ENCODE measurements at regions not wholly inside any gene's neighbourhood (a gene's known extent, or its start where the extent isn't known, plus 50 kb on each side); places are given as distances from the start of the nearest gene placed in this dataset.

- Histone ChIP-seq H3K27ac (ENCODE audit: low read depth in 2 of 2, low read length in 1 of 2) (peak overlapping the region; percentile 21 to 43; a peak in 2 of 4 replicates), H2AFZ (ENCODE audit: low read depth) (no peak overlapping the region), H3K9me3 (no peaks in the 10 kb centered on the region), H3K79me2 (ENCODE audit: insufficient read depth) (no peaks in the 10 kb centered on the region), H3K9ac (no peak overlapping the region), H3K4me2 (no peak overlapping the region), H3K36me3 (replicated peaks in 1 of 2; ENCODE audit: control insufficient read depth in 1 of 2, insufficient read depth in 2 of 2, low read length in 1 of 2) (no peaks in the 10 kb centered on the region), H3K9me2 (no peaks in the 10 kb centered on the region), H3K4me1 (ENCODE audit: control insufficient read depth in 1 of 2, insufficient read depth in 2 of 2, low read depth in 1 of 2, low read length in 1 of 2) (peaks cover 0 to 8% of the 10 kb centered on the region in 2 experiments; a peak in 2 of 4 replicates), H3K27me3 (ENCODE audit: insufficient read depth) (no peaks in the 10 kb centered on the region), H3F3A (replicated peaks; ENCODE audit: insufficient read depth) (no peaks in the 10 kb centered on the region), H3K4me3 (ENCODE audit: low read depth in 2 of 2, low read length in 1 of 2) (no peak overlapping the region), H4K20me1 (ENCODE audit: insufficient read depth) (no peaks in the 10 kb centered on the region)
- 30% methylated on average over 3 of the region's 3 CpGs for WGBS (ENCODE audit: low lambda C conversion rate)
- CTCF ChIA-PET: no interaction called here
- DNase-seq: no peak
- TF ChIP-seq POLR2AphosphoS5 (IDR thresholded peaks at IDR 0.05; ENCODE audit: low read depth, low read length) (no peak), JUND (IDR thresholded peaks at IDR 0.05) (peak; percentile 55), PBX3 (IDR thresholded peaks at IDR 0.05) (peak; percentile 63), ZBTB33 (IDR thresholded peaks at IDR 0.05; ENCODE audit: borderline replicate concordance, low read depth) (no peak), IRF3 (IDR thresholded peaks at IDR 0.05; ENCODE audit: low read depth, low read length) (no peak), TEAD4 (IDR thresholded peaks at IDR 0.05; ENCODE audit: borderline replicate concordance, insufficient read depth) (no peak), TCF12 (IDR thresholded peaks at IDR 0.05) (peak; percentile 30; the same call in 1 of the 2 replicates), ELF1 (IDR thresholded peaks at IDR 0.05) (no peak), FOSL2 (IDR thresholded peaks at IDR 0.05; ENCODE audit: borderline replicate concordance, low read depth) (peak; percentile 76; the same call in 1 of the 2 replicates), RAD21 (IDR thresholded peaks at IDR 0.05; ENCODE audit: low read length) (peak; percentile 8; the same call in 1 of the 2 replicates), MEF2A (IDR thresholded peaks at IDR 0.05; ENCODE audit: borderline replicate concordance, low read depth) (no peak), NFIC (IDR thresholded peaks at IDR 0.05; ENCODE audit: borderline replicate concordance) (no peak), TAF1 (IDR thresholded peaks at IDR 0.05; ENCODE audit: borderline replicate concordance, low read depth, low read length) (no peak)
- POLR2A ChIA-PET: no interaction called here
Observed at GRCh38 chr5:120252839-120253238, 211.3 kb upstream of the PRR16 start.

- H3K9me2 ChIP-seq: no peaks in the 10 kb centered on the region
- H3K27ac ChIP-seq (ENCODE audit: low read depth in 2 of 2, low read length in 1 of 2): no peak overlapping the region; a peak in 1 of 4 replicates
- H3K27me3 ChIP-seq (ENCODE audit: insufficient read depth): no peaks in the 10 kb centered on the region
- no peak overlapping the region for H3K4me2 ChIP-seq
- no peak overlapping the region for H3K9ac ChIP-seq
- no peaks in the 10 kb centered on the region for H3K9me3 ChIP-seq
- no peak overlapping the region for H2AFZ ChIP-seq (ENCODE audit: low read depth)
- H3K4me1 ChIP-seq (ENCODE audit: control insufficient read depth in 1 of 2, insufficient read depth in 2 of 2, low read depth in 1 of 2, low read length in 1 of 2): peaks cover 0 to 13% of the 10 kb centered on the region in 2 experiments; a peak in 2 of 4 replicates
- WGBS (ENCODE audit: low lambda C conversion rate): 63% methylated on average over 1 of the region's 1 CpG
- no peaks in the 10 kb centered on the region for H3K79me2 ChIP-seq (ENCODE audit: insufficient read depth)
- H3K36me3 ChIP-seq (replicated peaks in 1 of 2; ENCODE audit: control insufficient read depth in 1 of 2, insufficient read depth in 2 of 2, low read length in 1 of 2): no peaks in the 10 kb centered on the region
- DNase-seq: no peak
- no peak overlapping the region for H3K4me3 ChIP-seq (ENCODE audit: low read depth in 2 of 2, low read length in 1 of 2)
- CTCF ChIA-PET: no interaction called here
- POLR2A ChIA-PET: no interaction called here
- H4K20me1 ChIP-seq (ENCODE audit: insufficient read depth): no peaks in the 10 kb centered on the region
- H3F3A ChIP-seq (replicated peaks; ENCODE audit: insufficient read depth): no peaks in the 10 kb centered on the region
- TF ChIP-seq CTCF (IDR thresholded peaks at IDR 0.05) (no peak), FOXJ3 (CRISPR knock-in tag; IDR thresholded peaks at IDR 0.05) (no peak), RXRA (IDR thresholded peaks at IDR 0.05; ENCODE audit: borderline replicate concordance, low read depth) (no peak), YY1 (IDR thresholded peaks at IDR 0.05; ENCODE audit: low read depth) (no peak), EP300 (IDR thresholded peaks at IDR 0.05; ENCODE audit: borderline replicate concordance in 1 of 2, low read depth in 1 of 2, low read length in 1 of 2) (no peak), FOSL2 (IDR thresholded peaks at IDR 0.05; ENCODE audit: borderline replicate concordance, low read depth) (no peak), MEF2A (IDR thresholded peaks at IDR 0.05; ENCODE audit: borderline replicate concordance, low read depth) (no peak), TAF1 (IDR thresholded peaks at IDR 0.05; ENCODE audit: borderline replicate concordance, low read depth, low read length) (no peak), RFX5 (IDR thresholded peaks at IDR 0.05; ENCODE audit: low read length) (no peak), SIN3A (IDR thresholded peaks at IDR 0.05; ENCODE audit: borderline replicate concordance, low read depth, low read length) (no peak), PBX3 (IDR thresholded peaks at IDR 0.05) (no peak), JUND (IDR thresholded peaks at IDR 0.05) (no peak), NFIC (IDR thresholded peaks at IDR 0.05; ENCODE audit: borderline replicate concordance) (no peak), GATA2 (CRISPR knock-in tag; IDR thresholded peaks at IDR 0.05) (no peak), MAX (IDR thresholded peaks at IDR 0.05; ENCODE audit: low read depth) (no peak)
Observed at GRCh38 chr5:120254385-120254784, 209.7 kb upstream of the PRR16 start.
